Testis (tissue), 2 donors: ENCODE measurements at regions not wholly inside any gene's neighbourhood (a gene's known extent, or its start where the extent isn't known, plus 50 kb on each side); places are given as distances from the start of the nearest gene placed in this dataset.
"Not testable (repeated sequence)": the region's sequence is repeated elsewhere in the genome, so short reads cannot be mapped to it uniquely, and the experiment has no call there.

Experiments
- DNase-seq: peaks from one replicate; pipeline ENCODE4 v3.0.0-alpha.2; 2019
- H3K27ac ChIP-seq, 2 donors: fragments of 200-600 bp; sonication (generic); one replicate each; pipeline ENCODE4 v1.5.1; 2019
- H3K27me3 ChIP-seq: fragments of 200-600 bp; sonication (generic); one replicate; pipeline ENCODE4 v1.5.1; 2019
- H3K36me3 ChIP-seq: fragments of 200-600 bp; sonication (generic); one replicate; pipeline ENCODE4 v1.5.1; 2017; ENCODE audit warnings: low read depth; ENCODE audit errors: missing control alignments
- H3K4me1 ChIP-seq: fragments of 200-600 bp; sonication (generic); one replicate; pipeline ENCODE4 v1.5.1; 2019
- H3K4me3 ChIP-seq, 2 donors: fragments of 200-600 bp; sonication (generic); one replicate each; pipeline ENCODE4 v1.5.1; 2017 to 2019
- H3K9me3 ChIP-seq: fragments of 200-600 bp; sonication (generic); one replicate; pipeline ENCODE4 v1.5.1; 2017
- POLR2A ChIP-seq: fragments of 450-650 bp; IDR thresholded peaks from one replicate; pipeline ENCODE4 v1.6.1; 2017; ENCODE audit warnings: antibody characterized with exemption, mild to moderate bottlenecking, moderate library complexity
- WGBS, 2 donors: methylation state at CpG; one replicate each; pipeline ENCODE4 v1.1.5; 2018; 5-methylcytosine and 5-hydroxymethylcytosine counted together
- intact Hi-C: fragments of 100-400 bp; cut with DNase I; formaldehyde crosslinking; loops from one replicate; pipeline ENCODE4 v1.15.1; 2023; ENCODE audit warnings: low total_unique reads
- TF ChIP-seq, protein P1 (sequence below), 3 experiments: fragments of 450-650 bp in 2 of 3; fragments of 200-600 bp in 1 of 3; sonication (generic) in 1 of 3; IDR thresholded peaks; one replicate each; pipeline ENCODE4 v1.5.1; 2016 to 2019; ENCODE audit warnings: antibody characterized with exemption in 3 of 3, mild to moderate bottlenecking in 2 of 3, moderate library complexity in 1 of 3

DNA sequence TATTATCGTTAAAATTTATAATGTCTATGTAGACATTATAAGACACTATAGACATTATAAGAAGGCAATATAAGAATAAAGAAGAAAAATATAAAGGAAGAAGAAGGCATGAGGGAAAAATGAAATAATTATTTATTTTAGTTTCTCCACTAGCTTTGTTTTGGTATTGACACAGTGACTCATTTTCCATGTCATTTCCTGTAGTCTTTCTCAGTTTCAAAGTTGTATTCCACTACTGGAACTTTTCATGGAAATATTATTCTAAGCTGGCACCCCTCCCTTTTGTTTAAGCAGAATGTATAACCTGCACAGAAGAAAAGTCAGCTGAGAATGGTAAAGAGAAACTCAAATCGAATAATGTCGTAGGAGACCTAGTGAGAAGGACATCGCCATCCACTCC lies 234.2 kb upstream of the NETO1 start:
- DNase-seq: no peak
- Histone ChIP-seq H3K36me3 (no peaks in the 10 kb centered on the region), H3K9me3 (no peaks in the 10 kb centered on the region), H3K4me3 (no peak overlapping the region), H3K27me3 (no peaks in the 10 kb centered on the region), H3K4me1 (no peaks in the 10 kb centered on the region), H3K27ac (no peak overlapping the region)
- 71 to 76% methylated on average over 4 of the region's 4 CpGs for WGBS, 2 donors
- intact Hi-C loops: no loop called here
- no peak for TF ChIP-seq POLR2A
- TF ChIP-seq, protein P1, sequence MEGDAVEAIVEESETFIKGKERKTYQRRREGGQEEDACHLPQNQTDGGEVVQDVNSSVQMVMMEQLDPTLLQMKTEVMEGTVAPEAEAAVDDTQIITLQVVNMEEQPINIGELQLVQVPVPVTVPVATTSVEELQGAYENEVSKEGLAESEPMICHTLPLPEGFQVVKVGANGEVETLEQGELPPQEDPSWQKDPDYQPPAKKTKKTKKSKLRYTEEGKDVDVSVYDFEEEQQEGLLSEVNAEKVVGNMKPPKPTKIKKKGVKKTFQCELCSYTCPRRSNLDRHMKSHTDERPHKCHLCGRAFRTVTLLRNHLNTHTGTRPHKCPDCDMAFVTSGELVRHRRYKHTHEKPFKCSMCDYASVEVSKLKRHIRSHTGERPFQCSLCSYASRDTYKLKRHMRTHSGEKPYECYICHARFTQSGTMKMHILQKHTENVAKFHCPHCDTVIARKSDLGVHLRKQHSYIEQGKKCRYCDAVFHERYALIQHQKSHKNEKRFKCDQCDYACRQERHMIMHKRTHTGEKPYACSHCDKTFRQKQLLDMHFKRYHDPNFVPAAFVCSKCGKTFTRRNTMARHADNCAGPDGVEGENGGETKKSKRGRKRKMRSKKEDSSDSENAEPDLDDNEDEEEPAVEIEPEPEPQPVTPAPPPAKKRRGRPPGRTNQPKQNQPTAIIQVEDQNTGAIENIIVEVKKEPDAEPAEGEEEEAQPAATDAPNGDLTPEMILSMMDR (IDR thresholded peaks at IDR 0.05): no peak

DNA sequence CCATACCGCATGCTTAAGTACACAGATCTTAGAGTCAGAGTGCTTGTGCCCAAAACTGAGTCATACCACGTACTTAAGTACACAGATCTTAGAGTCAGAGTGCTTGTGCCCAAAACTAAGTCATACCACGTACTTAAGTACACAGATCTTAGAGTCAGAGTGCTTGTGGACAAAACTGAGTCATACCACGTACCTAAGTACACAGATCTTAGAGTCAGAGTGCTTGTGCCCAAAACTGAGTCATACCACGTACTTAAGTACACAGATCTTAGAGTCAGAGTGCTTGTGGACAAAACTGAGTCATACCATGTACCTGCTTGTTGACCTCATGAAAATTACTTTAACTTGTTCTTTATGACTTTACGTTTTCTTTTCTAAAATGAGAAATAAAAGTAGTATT lies 233.7 kb upstream of the NETO1 start:
- H3K36me3 ChIP-seq, H3K9me3 ChIP-seq, H3K4me3 ChIP-seq, H3K27ac ChIP-seq, H3K27me3 ChIP-seq, H3K4me1 ChIP-seq, DNase-seq, intact Hi-C loops: not testable (repeated sequence)
- 84 to 87% methylated on average over 6 of the region's 6 CpGs for WGBS, 2 donors

DNA sequence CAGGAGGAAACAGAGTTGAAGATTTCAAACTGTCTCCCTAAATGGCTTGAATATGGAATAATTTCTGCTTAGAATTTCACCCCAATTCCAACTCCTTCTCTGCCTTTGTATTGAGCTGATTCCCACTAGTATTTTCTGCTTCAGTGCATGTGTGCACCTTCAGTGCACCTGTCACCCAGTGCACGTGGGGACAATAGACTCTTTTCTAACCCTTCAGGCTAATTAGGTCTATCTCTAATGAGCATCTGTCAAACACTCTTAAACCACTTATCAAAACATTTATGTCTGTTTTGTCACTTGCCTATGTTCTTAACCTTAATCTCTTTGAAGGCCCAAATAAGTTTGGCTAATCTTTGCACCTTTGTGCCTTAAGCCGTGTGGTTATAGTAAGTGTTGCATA lies 232.0 kb upstream of the NETO1 start:
- no peaks in the 10 kb centered on the region for H3K9me3 ChIP-seq
- no peak for DNase-seq
- H3K4me1 ChIP-seq: no peaks in the 10 kb centered on the region
- H3K36me3 ChIP-seq: no peaks in the 10 kb centered on the region
- no peak for TF ChIP-seq POLR2A
- TF ChIP-seq, protein P1 (IDR thresholded peaks at IDR 0.05): no peak
- H3K27me3 ChIP-seq: no peaks in the 10 kb centered on the region
- 83 to 89% methylated on average over 2 of the region's 2 CpGs for WGBS, 2 donors
- intact Hi-C loops: no loop called here
- H3K27ac ChIP-seq: no peak overlapping the region
- H3K4me3 ChIP-seq: no peak overlapping the region

DNA sequence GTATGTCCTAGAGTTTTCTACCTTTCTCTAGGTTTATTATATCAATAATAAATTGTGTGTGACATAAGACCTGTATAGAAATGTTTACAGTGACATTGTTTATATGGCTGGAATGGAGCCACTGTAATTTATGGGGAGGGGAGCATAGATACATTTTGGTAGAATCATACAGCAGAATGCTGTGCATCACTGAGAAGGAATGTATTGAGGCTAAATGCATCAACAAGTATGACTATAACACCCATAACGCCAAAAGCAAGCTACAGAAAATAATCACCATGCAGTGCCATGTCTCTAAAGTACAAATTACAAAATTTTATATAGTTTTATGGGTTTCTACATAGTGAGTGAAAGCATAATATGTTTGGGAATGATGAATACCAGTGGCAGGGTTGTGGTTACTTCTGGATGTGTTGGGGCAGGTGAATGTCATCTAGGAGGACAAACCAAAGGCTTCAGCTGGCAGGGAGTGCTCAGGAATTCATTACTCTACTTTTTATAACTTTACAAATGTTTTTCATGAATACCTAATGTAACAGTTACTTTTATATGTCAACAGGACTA lies 226.0 kb upstream of the NETO1 start:
- 76 to 79% methylated on average over 1 of the region's 1 CpG for WGBS, 2 donors
- intact Hi-C loops: no loop called here
- Histone ChIP-seq H3K36me3 (no peaks in the 10 kb centered on the region), H3K27ac (no peak overlapping the region), H3K27me3 (no peaks in the 10 kb centered on the region), H3K4me3 (no peak overlapping the region), H3K9me3 (no peaks in the 10 kb centered on the region), H3K4me1 (no peaks in the 10 kb centered on the region)
- no peak for TF ChIP-seq POLR2A
- TF ChIP-seq, protein P1 (IDR thresholded peaks at IDR 0.05): no peak
- no peak for DNase-seq

DNA sequence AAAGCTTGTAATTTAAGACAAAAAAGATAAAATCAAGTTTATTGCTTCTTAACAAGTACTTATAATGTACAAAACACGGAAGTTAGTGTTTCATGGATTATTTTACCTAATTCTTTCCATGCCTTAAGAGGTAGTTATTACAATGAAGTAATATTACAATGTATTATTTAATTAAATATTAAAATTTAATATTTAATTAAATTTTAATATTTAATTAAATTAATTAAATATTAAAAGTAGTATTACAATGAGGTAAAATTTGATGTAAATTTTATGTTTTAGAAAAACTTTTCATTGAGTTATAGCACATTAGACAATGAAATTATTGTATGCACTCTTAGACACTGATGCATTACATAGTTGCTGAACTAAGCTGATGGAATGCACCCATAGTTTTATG lies 220.7 kb upstream of the NETO1 start:
- Histone ChIP-seq H3K4me3 (no peak overlapping the region), H3K27me3 (no peaks in the 10 kb centered on the region), H3K4me1 (no peaks in the 10 kb centered on the region), H3K36me3 (no peaks in the 10 kb centered on the region), H3K9me3 (no peaks in the 10 kb centered on the region), H3K27ac (no peak overlapping the region)
- no peak for TF ChIP-seq POLR2A
- TF ChIP-seq, protein P1 (IDR thresholded peaks at IDR 0.05): no peak
- no peak for DNase-seq
- 81 to 92% methylated on average over 1 of the region's 1 CpG for WGBS, 2 donors
- intact Hi-C loops: no loop called here
